ENCODE measurements at regions not wholly inside any gene's neighbourhood (a gene's known extent, or its start where the extent isn't known, plus 50 kb on each side); places are given as distances from the start of the nearest gene placed in this dataset.

GRCh38 chr12:75677522-75677921, 166.1 kb upstream of the KRR1 start:
- WGBS (ENCODE audit: insufficient coverage, insufficient read length): no CpG with 5 or more reads among the region's 5 CpGs

GRCh38 chr12:75674393-75674792, 163.0 kb upstream of the KRR1 start:
- no peaks in the 10 kb centered on the region for H3K36me3 ChIP-seq (ENCODE audit: control insufficient read depth, insufficient read depth, low read length)
- H3K4me3 ChIP-seq (ENCODE audit: low read length): no peak overlapping the region
- no peak for DNase-seq (ENCODE audit: low read depth, low spot score)
- no peak overlapping the region for H3K27ac ChIP-seq (ENCODE audit: low read length)
- no CpG with 5 or more reads among the region's 2 CpGs for WGBS (ENCODE audit: insufficient coverage, insufficient read length)
- H3K4me1 ChIP-seq (ENCODE audit: control insufficient read depth, insufficient read depth, low read length): no peaks in the 10 kb centered on the region
- no peaks in the 10 kb centered on the region; the same call in 1 of the 2 replicates for H3K27me3 ChIP-seq (ENCODE audit: control insufficient read depth, insufficient read depth, low read length)
- no peaks in the 10 kb centered on the region for H3K9me3 ChIP-seq (ENCODE audit: control insufficient read depth, insufficient read depth, low read length)

More at GRCh38 chr12:75677522-75677921, 166.1 kb upstream of the KRR1 start:
- H3K27ac ChIP-seq (ENCODE audit: low read length): no peak overlapping the region
- H3K4me3 ChIP-seq (ENCODE audit: low read length): no peak overlapping the region
- H3K4me1 ChIP-seq (ENCODE audit: control insufficient read depth, insufficient read depth, low read length): no peaks in the 10 kb centered on the region
- H3K36me3 ChIP-seq (ENCODE audit: control insufficient read depth, insufficient read depth, low read length): no peaks in the 10 kb centered on the region
- H3K9me3 ChIP-seq (ENCODE audit: control insufficient read depth, insufficient read depth, low read length): no peaks in the 10 kb centered on the region
- DNase-seq (ENCODE audit: low read depth, low spot score): no peak
- no peaks in the 10 kb centered on the region; the same call in 1 of the 2 replicates for H3K27me3 ChIP-seq (ENCODE audit: control insufficient read depth, insufficient read depth, low read length)

GRCh38 chr12:75672200-75672599, 160.8 kb upstream of the KRR1 start:
- H3K4me1 ChIP-seq (ENCODE audit: control insufficient read depth, insufficient read depth, low read length): no peaks in the 10 kb centered on the region
- no peak for DNase-seq (ENCODE audit: low read depth, low spot score)
- no peaks in the 10 kb centered on the region for H3K27me3 ChIP-seq (ENCODE audit: control insufficient read depth, insufficient read depth, low read length)
- H3K4me3 ChIP-seq (ENCODE audit: low read length): no peak overlapping the region
- H3K9me3 ChIP-seq (ENCODE audit: control insufficient read depth, insufficient read depth, low read length): no peaks in the 10 kb centered on the region
- no peak overlapping the region for H3K27ac ChIP-seq (ENCODE audit: low read length)
- H3K36me3 ChIP-seq (ENCODE audit: control insufficient read depth, insufficient read depth, low read length): no peaks in the 10 kb centered on the region

- DNase-seq (ENCODE audit: low read depth, low spot score): no peak
Measured at GRCh38 chr12:75670216-75670615, 158.8 kb upstream of the KRR1 start.

GRCh38 chr12:75666939-75667334, 155.5 kb upstream of the KRR1 start:
- DNase-seq (ENCODE audit: low read depth, low spot score): no peak
- Histone ChIP-seq H3K27ac (ENCODE audit: low read length) (no peak overlapping the region), H3K4me1 (ENCODE audit: control insufficient read depth, insufficient read depth, low read length) (no peaks in the 10 kb centered on the region), H3K4me3 (ENCODE audit: low read length) (no peak overlapping the region), H3K27me3 (ENCODE audit: control insufficient read depth, insufficient read depth, low read length) (no peaks in the 10 kb centered on the region), H3K36me3 (ENCODE audit: control insufficient read depth, insufficient read depth, low read length) (no peaks in the 10 kb centered on the region), H3K9me3 (ENCODE audit: control insufficient read depth, insufficient read depth, low read length) (no peaks in the 10 kb centered on the region)
- no CpG with 5 or more reads among the region's 2 CpGs for WGBS (ENCODE audit: insufficient coverage, insufficient read length)

More at GRCh38 chr12:75670216-75670615, 158.8 kb upstream of the KRR1 start:
- Histone ChIP-seq H3K9me3 (ENCODE audit: control insufficient read depth, insufficient read depth, low read length) (no peaks in the 10 kb centered on the region), H3K27me3 (ENCODE audit: control insufficient read depth, insufficient read depth, low read length) (no peaks in the 10 kb centered on the region), H3K4me1 (ENCODE audit: control insufficient read depth, insufficient read depth, low read length) (no peaks in the 10 kb centered on the region), H3K27ac (ENCODE audit: low read length) (no peak overlapping the region), H3K36me3 (ENCODE audit: control insufficient read depth, insufficient read depth, low read length) (no peaks in the 10 kb centered on the region), H3K4me3 (ENCODE audit: low read length) (no peak overlapping the region)
- WGBS (ENCODE audit: insufficient coverage, insufficient read length): no CpG with 5 or more reads among the region's 5 CpGs

GRCh38 chr12:75666126-75666938, 154.9 kb upstream of the KRR1 start:
- no peaks in the 10 kb centered on the region for H3K4me1 ChIP-seq (ENCODE audit: control insufficient read depth, insufficient read depth, low read length)
- H3K27ac ChIP-seq (ENCODE audit: low read length): no peak overlapping the region
- H3K27me3 ChIP-seq (ENCODE audit: control insufficient read depth, insufficient read depth, low read length): no peaks in the 10 kb centered on the region
- no peaks in the 10 kb centered on the region for H3K9me3 ChIP-seq (ENCODE audit: control insufficient read depth, insufficient read depth, low read length)
- WGBS (ENCODE audit: insufficient coverage, insufficient read length): no CpG with 5 or more reads among the region's 5 CpGs
- no peaks in the 10 kb centered on the region for H3K36me3 ChIP-seq (ENCODE audit: control insufficient read depth, insufficient read depth, low read length)
- DNase-seq (ENCODE audit: low read depth, low spot score): no peak
- no peak overlapping the region for H3K4me3 ChIP-seq (ENCODE audit: low read length)

GRCh38 chr12:75665216-75665615, 153.8 kb upstream of the KRR1 start:
- Histone ChIP-seq H3K9me3 (ENCODE audit: control insufficient read depth, insufficient read depth, low read length) (no peaks in the 10 kb centered on the region), H3K27me3 (ENCODE audit: control insufficient read depth, insufficient read depth, low read length) (no peaks in the 10 kb centered on the region), H3K36me3 (ENCODE audit: control insufficient read depth, insufficient read depth, low read length) (no peaks in the 10 kb centered on the region), H3K4me1 (ENCODE audit: control insufficient read depth, insufficient read depth, low read length) (no peaks in the 10 kb centered on the region), H3K27ac (ENCODE audit: low read length) (no peak overlapping the region), H3K4me3 (ENCODE audit: low read length) (no peak overlapping the region)
- no peak for DNase-seq (ENCODE audit: low read depth, low spot score)
- WGBS (ENCODE audit: insufficient coverage, insufficient read length): no CpG with 5 or more reads among the region's 2 CpGs

GRCh38 chr12:75662511-75663159, 151.2 kb upstream of the KRR1 start:
- no CpG with 5 or more reads among the region's 2 CpGs for WGBS (ENCODE audit: insufficient coverage, insufficient read length)
- H3K9me3 ChIP-seq (ENCODE audit: control insufficient read depth, insufficient read depth, low read length): no peaks in the 10 kb centered on the region
- H3K27ac ChIP-seq (ENCODE audit: low read length): no peak overlapping the region
- no peaks in the 10 kb centered on the region for H3K4me1 ChIP-seq (ENCODE audit: control insufficient read depth, insufficient read depth, low read length)
- no peaks in the 10 kb centered on the region for H3K36me3 ChIP-seq (ENCODE audit: control insufficient read depth, insufficient read depth, low read length)
- no peak overlapping the region for H3K4me3 ChIP-seq (ENCODE audit: low read length)
- DNase-seq (ENCODE audit: low read depth, low spot score): no peak
- H3K27me3 ChIP-seq (ENCODE audit: control insufficient read depth, insufficient read depth, low read length): no peaks in the 10 kb centered on the region

- H3K4me1 ChIP-seq (ENCODE audit: control insufficient read depth, insufficient read depth, low read length): no peaks in the 10 kb centered on the region
- WGBS (ENCODE audit: insufficient coverage, insufficient read length): no CpG with 5 or more reads among the region's 1 CpG
Measured at GRCh38 chr12:75661908-75662307, 150.5 kb upstream of the KRR1 start.

GRCh38 chr12:75660805-75661404, 149.5 kb upstream of the KRR1 start:
- H3K27me3 ChIP-seq (ENCODE audit: control insufficient read depth, insufficient read depth, low read length): no peaks in the 10 kb centered on the region
- WGBS (ENCODE audit: insufficient coverage, insufficient read length): no CpG with 5 or more reads among the region's 3 CpGs
- H3K36me3 ChIP-seq (ENCODE audit: control insufficient read depth, insufficient read depth, low read length): no peaks in the 10 kb centered on the region
- H3K9me3 ChIP-seq (ENCODE audit: control insufficient read depth, insufficient read depth, low read length): no peaks in the 10 kb centered on the region
- H3K4me1 ChIP-seq (ENCODE audit: control insufficient read depth, insufficient read depth, low read length): no peaks in the 10 kb centered on the region
- no peak overlapping the region for H3K27ac ChIP-seq (ENCODE audit: low read length)
- H3K4me3 ChIP-seq (ENCODE audit: low read length): no peak overlapping the region
- no peak for DNase-seq (ENCODE audit: low read depth, low spot score)

More at GRCh38 chr12:75661908-75662307, 150.5 kb upstream of the KRR1 start:
- Histone ChIP-seq H3K4me3 (ENCODE audit: low read length) (no peak overlapping the region), H3K27me3 (ENCODE audit: control insufficient read depth, insufficient read depth, low read length) (no peaks in the 10 kb centered on the region), H3K36me3 (ENCODE audit: control insufficient read depth, insufficient read depth, low read length) (no peaks in the 10 kb centered on the region), H3K9me3 (ENCODE audit: control insufficient read depth, insufficient read depth, low read length) (no peaks in the 10 kb centered on the region), H3K27ac (ENCODE audit: low read length) (no peak overlapping the region)
- DNase-seq (ENCODE audit: low read depth, low spot score): no peak
